T-helper 1 cell treated with Interleukin-12 subunit alpha and Interleukin-12 subunit beta and Interleukin-4 antibody, amounts not matched to agents 30 μg/mL and 1 μg/mL, for 36 hours (primary cell): ENCODE measurements at regions not wholly inside any gene's neighbourhood (a gene's known extent, or its start where the extent isn't known, plus 50 kb on each side); places are given as distances from the start of the nearest gene placed in this dataset.

ENCODE experiments used
- H3K27ac Mint-ChIP-seq: one replicate; pipeline ENCODE4 v1.8.0; 2021; ENCODE audit warnings: mild to moderate bottlenecking, mixed read lengths
- H3K27me3 Mint-ChIP-seq: one replicate; pipeline ENCODE4 v1.8.0; 2021; ENCODE audit warnings: low read depth, mixed read lengths
- H3K36me3 Mint-ChIP-seq: one replicate; pipeline ENCODE4 v1.8.0; 2021; ENCODE audit warnings: low read depth, mixed read lengths
- H3K4me1 Mint-ChIP-seq: one replicate; pipeline ENCODE4 v1.8.0; 2021; ENCODE audit warnings: low read depth, mixed read lengths
- H3K4me3 Mint-ChIP-seq: one replicate; pipeline ENCODE4 v1.8.0; 2021; ENCODE audit warnings: mild to moderate bottlenecking, moderate library complexity, mixed read lengths
- H3K9me3 Mint-ChIP-seq: one replicate; pipeline ENCODE4 v1.8.0; 2021; ENCODE audit warnings: mixed read lengths

DNA sequence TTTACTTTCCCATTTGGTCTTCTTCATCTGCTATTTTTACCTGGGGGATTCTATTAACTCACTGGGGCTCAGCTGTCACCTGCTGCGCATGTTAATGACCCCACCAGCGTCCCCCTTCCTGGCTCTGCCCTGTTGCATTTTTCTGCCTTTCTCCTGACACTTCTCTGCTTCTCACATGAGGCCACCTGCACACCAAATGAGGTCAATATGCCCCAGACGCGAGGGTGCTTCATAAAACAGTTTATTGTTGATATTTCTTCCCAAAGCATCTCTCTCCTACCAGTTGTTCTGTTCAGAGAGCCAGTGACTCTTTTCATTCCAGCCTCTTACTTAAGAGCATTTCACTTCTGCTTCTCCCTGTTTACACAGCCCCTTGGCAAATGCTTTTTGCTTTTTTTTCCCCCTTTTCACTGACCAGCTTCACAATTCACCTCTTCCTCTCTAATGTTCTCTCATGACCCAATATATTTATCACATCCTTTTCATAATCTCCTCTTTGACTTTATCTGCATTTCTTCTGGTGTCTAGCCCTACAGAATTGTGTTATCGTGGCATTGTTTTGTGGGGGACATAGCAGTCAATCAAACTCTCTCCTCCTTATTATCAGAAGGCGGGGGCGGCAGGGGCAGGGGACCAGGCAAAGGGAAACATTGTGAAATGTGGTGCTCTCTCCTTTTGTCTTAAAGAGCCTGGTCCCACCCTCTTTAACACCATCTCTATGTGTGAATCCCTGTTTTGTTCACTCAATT is 545.8 kb upstream of the CITED2 start:
- H3K27ac Mint-ChIP-seq: no peak overlapping the region
- H3K9me3 Mint-ChIP-seq: no peaks in the 10 kb centered on the region
- H3K27me3 Mint-ChIP-seq: peaks cover 3% of the 10 kb centered on the region
- no peaks in the 10 kb centered on the region for H3K36me3 Mint-ChIP-seq
- H3K4me1 Mint-ChIP-seq: no peaks in the 10 kb centered on the region
- H3K4me3 Mint-ChIP-seq: no peak overlapping the region

DNA sequence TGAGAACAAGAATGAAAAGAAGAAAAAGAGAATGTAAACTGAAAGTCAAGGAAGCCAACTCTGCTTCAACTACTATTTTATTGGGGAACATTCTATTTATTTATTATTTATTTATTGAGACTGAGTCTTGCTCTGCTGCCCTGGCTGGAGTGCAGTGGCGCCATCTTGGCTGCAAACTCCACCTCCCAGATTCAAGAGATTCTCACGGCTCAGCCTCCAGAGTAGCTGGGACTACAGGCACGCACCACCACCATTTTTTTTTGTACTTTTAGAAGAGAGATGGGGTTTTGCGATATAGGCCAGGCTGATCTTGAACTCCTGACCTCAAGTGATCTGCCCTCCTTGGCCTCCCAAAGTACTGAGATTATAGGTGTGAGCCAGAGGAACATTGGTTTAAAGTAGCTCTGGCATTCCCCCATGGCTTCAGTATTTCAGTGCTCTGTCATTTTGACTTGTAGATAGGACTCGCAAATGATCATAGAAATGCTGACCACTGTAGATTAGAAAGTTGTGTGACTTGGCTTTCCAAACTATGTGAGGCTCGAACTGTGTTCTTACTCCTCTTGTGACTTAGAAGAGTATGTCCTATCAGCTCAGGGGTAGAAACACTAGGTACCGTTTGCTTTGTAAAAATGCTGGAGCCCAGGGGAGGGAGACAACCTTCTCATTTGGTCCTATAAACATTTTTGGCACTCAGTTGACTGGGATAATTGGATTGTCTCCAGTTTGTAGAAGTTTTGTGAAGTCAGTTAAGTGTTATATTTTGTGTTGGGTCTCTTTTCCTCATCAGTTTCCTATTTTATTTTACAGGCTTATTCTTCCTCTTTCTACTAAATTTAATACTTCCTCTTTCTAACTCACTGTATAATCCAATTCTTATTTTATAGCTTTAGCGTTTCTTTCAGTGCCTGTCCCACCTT is 544.9 kb upstream of the CITED2 start:
- Mint-ChIP-seq H3K27ac (no peak overlapping the region), H3K4me3 (no peak overlapping the region), H3K4me1 (no peaks in the 10 kb centered on the region), H3K36me3 (no peaks in the 10 kb centered on the region), H3K27me3 (peaks cover 3% of the 10 kb centered on the region), H3K9me3 (no peaks in the 10 kb centered on the region)

DNA sequence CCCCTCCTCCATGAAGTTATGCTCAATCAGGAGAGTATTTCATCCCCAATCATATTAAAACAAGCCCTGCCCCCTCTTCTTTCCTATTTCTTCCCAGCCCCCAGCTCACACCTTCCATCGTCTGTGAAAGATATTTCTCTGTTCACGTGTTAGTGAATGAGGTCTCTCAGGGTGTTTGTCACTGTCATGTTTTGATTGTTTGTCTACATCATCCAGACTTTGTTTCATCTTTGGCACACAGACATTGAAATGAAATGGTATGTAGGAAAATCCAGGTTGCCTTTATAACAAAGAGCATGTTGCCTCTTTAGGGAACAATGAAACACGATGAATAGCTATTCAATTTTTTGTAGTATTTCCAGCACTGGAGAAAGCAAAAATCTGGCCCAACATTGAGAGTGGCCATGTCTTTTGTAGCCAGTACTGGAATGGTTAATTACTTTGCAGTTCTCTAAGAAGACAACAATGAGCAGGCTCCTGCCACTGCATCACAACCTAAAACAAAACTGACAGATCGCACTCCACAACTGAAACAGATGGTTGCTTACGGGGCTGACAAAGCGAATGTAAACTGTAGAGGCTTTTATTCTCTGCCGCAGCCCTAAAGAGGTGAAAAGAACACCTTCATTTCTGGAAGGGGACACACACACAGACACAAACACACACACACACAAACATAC is 543.6 kb upstream of the CITED2 start:
- H3K27me3 Mint-ChIP-seq: peaks cover 3% of the 10 kb centered on the region
- no peak overlapping the region for H3K4me3 Mint-ChIP-seq
- H3K36me3 Mint-ChIP-seq: no peaks in the 10 kb centered on the region
- H3K9me3 Mint-ChIP-seq: no peaks in the 10 kb centered on the region
- H3K4me1 Mint-ChIP-seq: no peaks in the 10 kb centered on the region
- H3K27ac Mint-ChIP-seq: no peak overlapping the region

DNA sequence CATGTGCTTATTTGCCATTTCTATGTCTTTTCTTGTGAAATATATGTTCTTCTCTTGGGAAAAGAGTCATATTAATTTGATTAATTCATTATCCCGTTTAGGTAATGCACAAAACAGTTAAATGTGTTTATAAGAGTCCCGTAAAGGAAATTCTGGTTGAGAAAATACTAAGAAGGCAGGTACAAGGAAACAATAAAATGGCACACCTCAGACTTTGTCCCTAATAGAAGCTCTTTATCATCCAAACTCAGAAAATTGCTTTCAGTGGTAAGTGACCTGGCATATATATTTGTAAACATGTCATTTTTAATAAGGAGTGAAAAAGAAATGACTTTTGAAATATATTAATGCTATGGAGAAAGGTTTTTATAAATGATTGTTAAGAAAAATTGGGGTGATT is 540.5 kb upstream of the CITED2 start:
- Mint-ChIP-seq H3K27ac (no peak overlapping the region), H3K36me3 (no peaks in the 10 kb centered on the region), H3K4me1 (no peaks in the 10 kb centered on the region), H3K9me3 (no peaks in the 10 kb centered on the region), H3K27me3 (peaks cover 3% of the 10 kb centered on the region), H3K4me3 (no peak overlapping the region)

DNA sequence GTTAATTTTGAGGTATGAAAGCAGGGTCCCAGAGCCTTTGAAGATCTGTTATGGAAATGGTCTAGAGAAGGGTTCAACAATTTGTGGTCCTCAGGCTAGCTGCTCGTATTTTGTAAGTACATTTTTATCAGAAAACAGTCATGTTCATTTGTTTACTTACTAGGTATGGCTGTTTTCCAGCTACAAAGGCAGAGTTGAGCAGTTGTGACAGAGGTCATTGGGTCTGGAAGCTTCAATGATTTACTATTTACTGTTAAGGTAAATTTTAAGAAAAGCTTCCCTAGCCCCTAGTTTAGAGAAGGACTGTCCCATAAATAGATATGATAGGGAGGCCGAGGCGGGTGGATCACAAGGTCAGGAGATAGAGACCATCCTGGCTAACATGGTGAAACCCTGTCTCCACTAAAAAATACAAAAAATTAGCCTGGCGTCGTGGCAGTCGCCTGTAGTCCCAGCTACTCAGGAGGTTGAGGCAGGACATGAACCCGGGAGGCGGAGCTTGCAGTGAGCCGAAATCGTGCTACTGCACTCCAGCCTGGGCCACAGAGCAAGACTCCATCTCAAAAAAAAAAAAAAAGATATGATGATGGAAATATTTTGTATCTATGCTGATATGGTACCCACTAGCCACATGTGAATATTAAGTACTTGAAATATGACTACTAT is 538.4 kb upstream of the CITED2 start:
- no peaks in the 10 kb centered on the region for H3K4me1 Mint-ChIP-seq
- no peaks in the 10 kb centered on the region for H3K36me3 Mint-ChIP-seq
- no peak overlapping the region for H3K27ac Mint-ChIP-seq
- H3K27me3 Mint-ChIP-seq: peaks cover 1% of the 10 kb centered on the region
- no peak overlapping the region for H3K4me3 Mint-ChIP-seq
- H3K9me3 Mint-ChIP-seq: no peaks in the 10 kb centered on the region

DNA sequence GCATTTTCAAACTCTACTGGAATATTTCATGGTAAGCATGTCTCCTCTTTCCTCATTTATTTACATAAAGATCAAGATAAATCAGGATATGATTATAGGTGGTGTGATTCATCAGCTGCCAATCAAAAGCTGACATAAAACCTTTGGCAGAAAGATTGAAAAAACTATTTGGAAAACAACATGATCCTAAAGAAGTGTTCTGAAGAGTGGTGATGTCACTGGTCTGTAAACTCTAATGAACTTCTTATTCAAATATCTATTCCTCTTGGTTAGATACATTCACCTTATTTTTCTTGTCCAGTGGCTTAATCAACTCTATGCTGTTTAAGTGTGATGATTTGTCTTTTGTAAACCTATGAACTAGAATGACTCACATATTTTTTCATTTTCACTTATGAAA is 535.5 kb upstream of the CITED2 start:
- Mint-ChIP-seq H3K36me3 (no peaks in the 10 kb centered on the region), H3K4me3 (no peak overlapping the region), H3K27ac (no peak overlapping the region), H3K9me3 (no peaks in the 10 kb centered on the region), H3K27me3 (no peaks in the 10 kb centered on the region), H3K4me1 (no peaks in the 10 kb centered on the region)

DNA sequence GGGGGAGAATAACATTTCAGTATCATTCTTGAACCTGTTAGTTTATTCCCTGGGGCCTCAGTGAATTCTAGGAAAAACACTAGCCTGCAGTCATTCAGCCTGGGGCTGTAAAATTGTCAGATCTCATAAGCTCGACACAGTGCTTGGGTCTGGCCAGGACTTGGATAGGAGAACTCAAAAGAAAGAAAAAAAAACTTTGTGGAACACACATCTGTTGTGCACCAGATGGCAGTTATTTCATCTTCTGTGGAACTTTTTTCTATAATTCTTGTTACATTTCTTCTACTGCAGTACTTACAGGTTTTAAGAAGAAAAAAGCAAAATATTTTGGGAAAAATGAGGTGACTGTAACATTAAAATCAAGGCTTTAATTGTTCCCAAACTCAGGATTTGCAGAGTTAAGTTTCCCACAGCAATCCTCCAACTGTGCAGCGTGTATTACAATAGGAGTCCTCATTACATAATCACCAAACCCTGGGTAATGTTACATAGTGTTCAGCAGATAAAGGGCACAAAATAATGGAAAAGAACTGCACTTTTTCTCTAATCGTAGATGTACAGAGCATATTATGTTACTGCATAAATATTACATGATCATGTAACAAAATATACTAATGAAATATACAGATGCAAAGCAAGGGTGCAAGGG is 531.1 kb upstream of the CITED2 start:
- H3K36me3 Mint-ChIP-seq: no peaks in the 10 kb centered on the region
- no peak overlapping the region for H3K4me3 Mint-ChIP-seq
- no peak overlapping the region for H3K27ac Mint-ChIP-seq
- H3K9me3 Mint-ChIP-seq: no peaks in the 10 kb centered on the region
- H3K27me3 Mint-ChIP-seq: no peaks in the 10 kb centered on the region
- H3K4me1 Mint-ChIP-seq: peaks cover 3% of the 10 kb centered on the region

DNA sequence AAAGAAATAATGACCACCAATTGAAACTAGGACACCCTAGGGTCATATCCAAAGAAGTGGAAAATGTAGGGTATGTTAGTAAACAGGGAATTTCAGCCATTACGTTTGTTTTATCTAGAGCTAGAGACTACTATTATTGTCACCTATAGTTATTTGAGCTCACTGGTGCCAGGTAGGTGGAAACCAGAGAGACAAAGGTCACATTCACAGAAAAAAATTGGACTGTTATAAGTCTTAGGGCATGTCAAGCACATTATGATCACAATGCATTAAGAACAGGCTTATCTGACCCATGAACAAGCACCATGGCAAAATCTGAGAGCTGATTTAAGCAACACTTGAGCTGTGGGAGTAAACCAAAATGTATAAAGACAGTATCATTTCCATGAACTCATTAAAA is 530.1 kb upstream of the CITED2 start:
- peaks cover 3% of the 10 kb centered on the region for H3K4me1 Mint-ChIP-seq
- H3K36me3 Mint-ChIP-seq: no peaks in the 10 kb centered on the region
- H3K27ac Mint-ChIP-seq: no peak overlapping the region
- no peak overlapping the region for H3K4me3 Mint-ChIP-seq
- H3K9me3 Mint-ChIP-seq: no peaks in the 10 kb centered on the region
- no peaks in the 10 kb centered on the region for H3K27me3 Mint-ChIP-seq

DNA sequence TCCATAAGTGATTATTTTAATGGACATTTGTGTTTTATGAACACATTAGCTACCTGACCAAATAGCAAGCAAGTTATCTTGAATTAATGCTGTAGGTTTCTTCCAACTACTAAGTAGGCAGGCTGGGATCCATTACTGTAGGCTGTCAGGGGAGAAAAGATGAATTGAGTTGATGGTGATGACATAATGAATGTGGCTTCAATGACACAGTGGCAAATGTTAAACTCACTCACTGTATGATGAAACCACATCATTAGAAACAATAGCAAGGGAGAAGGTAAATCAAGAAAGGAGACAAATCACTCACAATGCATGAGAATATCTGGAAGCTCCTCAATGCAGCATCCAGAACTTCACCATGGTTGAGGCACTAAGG is 529.7 kb upstream of the CITED2 start:
- H3K36me3 Mint-ChIP-seq: no peaks in the 10 kb centered on the region
- H3K4me3 Mint-ChIP-seq: no peak overlapping the region
- no peak overlapping the region for H3K27ac Mint-ChIP-seq
- H3K27me3 Mint-ChIP-seq: no peaks in the 10 kb centered on the region
- H3K9me3 Mint-ChIP-seq: no peaks in the 10 kb centered on the region
- peaks cover 3% of the 10 kb centered on the region for H3K4me1 Mint-ChIP-seq

DNA sequence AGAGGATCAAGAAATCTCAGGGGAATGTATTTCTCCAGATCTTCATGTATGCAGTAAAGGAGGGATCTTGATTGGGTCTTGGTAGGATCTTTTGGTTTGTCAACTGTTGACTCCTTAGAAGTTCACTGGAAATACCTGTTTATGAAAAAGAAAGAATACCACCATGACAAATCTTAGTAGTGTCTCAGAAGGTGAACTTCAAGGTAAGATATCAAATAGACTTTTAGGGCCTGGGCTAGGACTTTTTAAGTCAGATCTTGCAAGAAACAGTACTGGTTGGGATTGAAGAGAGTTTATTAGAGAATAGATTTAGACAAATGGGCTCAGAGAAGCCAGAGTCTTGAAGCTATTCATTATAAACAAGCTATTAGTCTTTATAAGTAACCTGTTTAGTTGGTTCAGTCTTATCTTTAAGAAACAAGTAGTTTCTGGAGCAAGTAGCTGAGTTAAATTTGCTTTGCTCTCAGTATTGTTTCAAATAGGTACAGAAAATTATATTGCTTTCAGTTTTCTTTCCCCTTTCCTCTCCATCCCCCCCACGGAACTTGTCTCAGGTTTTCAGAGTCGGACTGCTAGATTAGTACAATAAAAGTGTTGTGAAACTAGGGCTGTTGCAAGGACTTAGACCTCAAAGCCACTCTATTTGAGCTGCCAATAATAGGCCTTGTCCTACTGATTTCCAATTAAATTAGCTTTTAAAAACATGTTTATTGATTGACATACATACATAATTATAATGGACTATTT is 529.1 kb upstream of the CITED2 start:
- no peaks in the 10 kb centered on the region for H3K27me3 Mint-ChIP-seq
- H3K9me3 Mint-ChIP-seq: no peaks in the 10 kb centered on the region
- peaks cover 3% of the 10 kb centered on the region for H3K4me1 Mint-ChIP-seq
- peak overlapping the region; percentile 22 for H3K27ac Mint-ChIP-seq
- no peak overlapping the region for H3K4me3 Mint-ChIP-seq
- no peaks in the 10 kb centered on the region for H3K36me3 Mint-ChIP-seq

DNA sequence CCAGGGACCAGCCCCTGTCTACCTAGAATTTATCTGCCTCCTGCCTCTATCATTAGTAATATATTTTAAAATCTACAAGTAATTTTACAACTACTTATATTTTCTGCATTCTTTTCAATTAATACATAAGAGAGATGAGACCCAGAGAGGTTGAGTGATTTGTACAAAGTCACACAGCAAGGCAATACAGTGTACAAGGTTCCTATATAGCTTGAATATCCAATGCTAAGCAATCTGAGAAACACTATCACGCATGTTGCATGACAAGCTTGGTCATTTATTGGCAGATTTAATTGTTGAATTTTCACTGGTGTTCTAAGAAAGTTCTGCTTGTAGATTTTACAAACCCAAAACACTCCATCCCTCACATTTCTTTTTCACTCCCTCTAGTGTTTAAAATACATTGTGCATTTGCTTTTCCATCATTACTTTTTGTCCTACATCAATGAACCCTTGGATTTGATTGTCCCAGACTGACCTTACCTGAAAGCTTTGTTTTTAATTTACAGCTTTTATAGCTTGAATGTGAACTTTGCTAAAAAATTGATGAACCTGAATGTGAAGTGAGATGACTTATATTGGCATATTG is 520.9 kb upstream of the CITED2 start:
- no peaks in the 10 kb centered on the region for H3K4me1 Mint-ChIP-seq
- H3K27ac Mint-ChIP-seq: no peak overlapping the region
- H3K27me3 Mint-ChIP-seq: no peaks in the 10 kb centered on the region
- no peak overlapping the region for H3K4me3 Mint-ChIP-seq
- no peaks in the 10 kb centered on the region for H3K36me3 Mint-ChIP-seq
- no peaks in the 10 kb centered on the region for H3K9me3 Mint-ChIP-seq

DNA sequence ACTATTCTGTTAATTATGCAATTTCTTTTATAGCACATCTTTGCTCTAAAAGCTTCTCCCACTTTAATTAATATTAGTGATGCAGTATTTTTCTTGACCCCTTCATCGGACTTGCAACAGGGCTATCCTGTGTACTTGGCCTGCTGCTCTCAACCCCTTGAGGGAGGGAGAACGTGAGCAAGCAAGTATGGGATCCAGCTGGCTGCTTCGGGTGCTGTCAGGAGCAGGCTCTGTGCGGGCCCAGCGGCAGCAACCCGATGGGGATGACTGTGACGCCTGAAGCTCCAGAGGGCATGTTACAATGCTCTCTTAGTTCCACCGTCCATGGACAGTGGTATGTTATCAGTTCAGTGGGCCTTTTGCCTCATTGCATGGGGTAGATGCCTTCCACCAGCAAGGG is 519.8 kb upstream of the CITED2 start:
- Mint-ChIP-seq H3K36me3 (no peaks in the 10 kb centered on the region), H3K27me3 (peaks cover 7% of the 10 kb centered on the region), H3K27ac (no peak overlapping the region), H3K9me3 (no peaks in the 10 kb centered on the region), H3K4me1 (no peaks in the 10 kb centered on the region), H3K4me3 (no peak overlapping the region)

DNA sequence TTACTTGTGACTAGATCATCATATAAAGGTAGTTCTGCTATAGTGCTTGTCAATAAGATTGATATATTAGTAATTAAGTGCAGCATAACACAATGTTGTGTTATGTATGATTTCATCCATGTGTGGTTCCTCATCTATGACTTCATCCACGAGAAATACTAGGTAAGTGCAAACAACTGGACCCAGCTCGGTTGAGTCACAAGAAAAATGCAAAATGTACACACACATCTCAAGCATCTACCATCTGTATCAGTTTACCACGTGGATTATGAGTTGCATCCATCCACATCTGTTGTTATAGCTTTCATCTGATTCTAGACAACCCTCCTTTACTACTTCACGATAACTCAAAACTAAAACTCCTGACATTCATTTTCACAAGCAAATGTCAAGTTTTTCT is 517.0 kb upstream of the CITED2 start:
- H3K4me3 Mint-ChIP-seq: no peak overlapping the region
- no peaks in the 10 kb centered on the region for H3K4me1 Mint-ChIP-seq
- peaks cover 11% of the 10 kb centered on the region for H3K27me3 Mint-ChIP-seq
- H3K36me3 Mint-ChIP-seq: no peaks in the 10 kb centered on the region
- H3K9me3 Mint-ChIP-seq: no peaks in the 10 kb centered on the region
- no peak overlapping the region for H3K27ac Mint-ChIP-seq
